ENCODE measurements at regions not wholly inside any gene's neighbourhood (a gene's known extent, or its start where the extent isn't known, plus 50 kb on each side); places are given as distances from the start of the nearest gene placed in this dataset.

GRCh38 chr11:81331088-81331487 lies 1402.6 kb downstream of the FAM181B start:
- TF ChIP-seq CTCF (IDR thresholded peaks at IDR 0.05; ENCODE audit: poor library complexity) (no peak), EZH2 (IDR thresholded peaks at IDR 0.05; ENCODE audit: borderline replicate concordance) (no peak)
